ENCODE measurements at regions not wholly inside any gene's neighbourhood (a gene's known extent, or its start where the extent isn't known, plus 50 kb on each side); places are given as distances from the start of the nearest gene placed in this dataset.

- no peak for TF ChIP-seq ZFP30 (CRISPR knock-in tag; IDR thresholded peaks at IDR 0.05)
- TF ChIP-seq ARNTL (CRISPR knock-in tag; IDR thresholded peaks at IDR 0.05; ENCODE audit: borderline replicate concordance, low read depth), result no peak
- TF ChIP-seq, protein P1, sequence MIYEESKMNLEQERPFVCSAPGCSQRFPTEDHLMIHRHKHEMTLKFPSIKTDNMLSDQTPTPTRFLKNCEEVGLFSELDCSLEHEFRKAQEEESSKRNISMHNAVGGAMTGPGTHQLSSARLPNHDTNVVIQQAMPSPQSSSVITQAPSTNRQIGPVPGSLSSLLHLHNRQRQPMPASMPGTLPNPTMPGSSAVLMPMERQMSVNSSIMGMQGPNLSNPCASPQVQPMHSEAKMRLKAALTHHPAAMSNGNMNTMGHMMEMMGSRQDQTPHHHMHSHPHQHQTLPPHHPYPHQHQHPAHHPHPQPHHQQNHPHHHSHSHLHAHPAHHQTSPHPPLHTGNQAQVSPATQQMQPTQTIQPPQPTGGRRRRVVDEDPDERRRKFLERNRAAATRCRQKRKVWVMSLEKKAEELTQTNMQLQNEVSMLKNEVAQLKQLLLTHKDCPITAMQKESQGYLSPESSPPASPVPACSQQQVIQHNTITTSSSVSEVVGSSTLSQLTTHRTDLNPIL (CRISPR knock-in tag; IDR thresholded peaks at IDR 0.05; ENCODE audit: low read depth), result no peak
Measured at GRCh38 chr12:72191761-72192160, 80.4 kb upstream of the TRHDE start.
